DOHH2 (cell line): ENCODE measurements at regions not wholly inside any gene's neighbourhood (a gene's known extent, or its start where the extent isn't known, plus 50 kb on each side); places are given as distances from the start of the nearest gene placed in this dataset.

Source experiments
- H3F3A ChIP-seq: fragments of 200-600 bp; sonication (generic), shearing (Covaris generic); 2 replicates; pipeline ENCODE4 v1.6.0; 2016; ENCODE audit warnings: antibody characterized with exemption, mild to moderate bottlenecking; ENCODE audit not compliant: control insufficient read depth, insufficient read depth
- H3K27ac ChIP-seq: fragments of 200-600 bp; sonication (generic); 2 replicates; pipeline ENCODE4 v1.5.1; 2014; ENCODE audit warnings: low read depth, mild to moderate bottlenecking, low read length, moderate library complexity
- H3K27me3 ChIP-seq: fragments of 200-600 bp; sonication (generic); 2 replicates; pipeline ENCODE4 v1.6.1; 2014; ENCODE audit warnings: mild to moderate bottlenecking, low read length, mixed read lengths; ENCODE audit not compliant: control insufficient read depth
- H3K36me3 ChIP-seq: fragments of 200-600 bp; sonication (generic); 2 replicates; pipeline ENCODE4 v1.6.1; 2014; ENCODE audit warnings: mild to moderate bottlenecking, low read length, moderate library complexity, mixed read lengths; ENCODE audit not compliant: control insufficient read depth
- H3K4me1 ChIP-seq: fragments of 200-600 bp; sonication (generic); 2 replicates; pipeline ENCODE4 v1.6.1; 2014; ENCODE audit warnings: mild to moderate bottlenecking, low read length, mixed read lengths; ENCODE audit not compliant: control insufficient read depth
- H3K4me2 ChIP-seq: fragments of 200-600 bp; sonication (generic); 2 replicates; pipeline ENCODE4 v1.6.0; 2014; ENCODE audit warnings: mild to moderate bottlenecking, low read length, moderate library complexity
- H3K4me3 ChIP-seq: fragments of 200-600 bp; sonication (generic); 2 replicates; pipeline ENCODE4 v1.5.1; 2014; ENCODE audit warnings: mild to moderate bottlenecking, low read length, mixed read lengths
- H3K79me2 ChIP-seq: fragments of 200-600 bp; sonication (generic); 2 replicates; pipeline ENCODE4 v1.6.1; 2014; ENCODE audit warnings: mild to moderate bottlenecking, low read length, mixed read lengths; ENCODE audit not compliant: control insufficient read depth
- H3K9me2 ChIP-seq: fragments of 200-600 bp; sonication (generic); replicated peaks from 2 replicates; pipeline ENCODE4 v1.6.1; 2014; ENCODE audit warnings: mild to moderate bottlenecking, low read length, mixed read lengths; ENCODE audit not compliant: control insufficient read depth
- H3K9me3 ChIP-seq: fragments of 200-600 bp; sonication (generic); 2 replicates; pipeline ENCODE4 v1.6.1; 2014; ENCODE audit warnings: antibody characterized with exemption, low read length, mixed read lengths; ENCODE audit not compliant: control insufficient read depth, insufficient read depth
- H4K20me1 ChIP-seq: fragments of 200-600 bp; sonication (generic); 2 replicates; pipeline ENCODE4 v1.6.0; 2014; ENCODE audit warnings: low read depth, mild to moderate bottlenecking, antibody characterized with exemption, low read length, moderate library complexity; ENCODE audit not compliant: control insufficient read depth, insufficient read depth
- EZH2phosphoT487 ChIP-seq: fragments of 200-600 bp; sonication (generic); IDR thresholded peaks from 2 replicates; pipeline ENCODE4 v1.6.1; 2017; ENCODE audit warnings: borderline replicate concordance, mild to moderate bottlenecking, antibody characterized with exemption, low read length, moderate library complexity, mixed read lengths
- TF ChIP-seq, protein P1 (sequence below): fragments of 200-600 bp; sonication (generic); IDR thresholded peaks from one replicate; pipeline ENCODE4 v1.5.1; 2014; ENCODE audit warnings: antibody characterized with exemption, mild to moderate bottlenecking, low read depth, low read length; ENCODE audit not compliant: poor library complexity, severe bottlenecking

DNA sequence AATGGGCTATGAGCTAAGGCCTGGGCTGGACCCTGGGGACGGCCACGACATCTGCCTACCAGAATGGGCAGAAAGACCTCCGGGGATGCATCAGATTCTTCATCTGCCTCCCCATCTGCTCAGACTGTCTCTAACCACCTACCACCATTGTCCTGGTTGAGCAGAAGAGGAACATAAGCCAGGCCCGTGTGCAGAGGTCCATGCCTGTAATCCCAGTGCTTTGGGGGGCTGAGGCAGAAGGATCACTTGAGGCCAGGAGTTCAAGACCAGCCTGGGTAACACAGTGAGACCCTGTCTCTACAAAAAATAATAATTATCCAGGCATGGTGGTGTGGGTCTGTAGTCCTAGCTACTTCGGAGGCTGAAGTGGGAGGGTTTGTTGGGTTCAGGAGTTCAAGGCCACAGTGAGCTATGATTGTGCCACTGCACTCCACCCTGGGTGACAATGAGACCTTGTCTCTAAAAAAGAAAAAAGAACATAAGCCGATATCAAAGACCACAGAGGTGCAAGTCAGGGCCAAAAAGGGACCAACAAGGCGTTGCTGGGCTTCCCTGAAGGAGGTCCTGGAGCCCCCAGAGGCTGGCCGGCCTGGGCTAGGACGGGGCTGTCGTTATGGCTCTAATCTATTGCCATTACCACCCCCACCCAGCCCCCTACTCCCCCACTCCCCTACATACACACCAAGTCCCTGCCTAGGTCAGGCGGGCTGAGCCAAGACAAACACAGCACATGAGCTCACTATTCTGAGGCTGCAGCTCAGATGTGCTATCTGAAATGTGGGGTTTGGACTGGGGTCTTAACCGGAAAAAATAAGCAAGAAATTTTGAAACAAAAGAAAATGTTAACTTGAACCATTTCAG, 239.2 kb upstream of the RAB4A start:
- H3F3A ChIP-seq, result no peaks in the 10 kb centered on the region
- no peak overlapping the region for H3K4me2 ChIP-seq
- TF ChIP-seq, protein P1, sequence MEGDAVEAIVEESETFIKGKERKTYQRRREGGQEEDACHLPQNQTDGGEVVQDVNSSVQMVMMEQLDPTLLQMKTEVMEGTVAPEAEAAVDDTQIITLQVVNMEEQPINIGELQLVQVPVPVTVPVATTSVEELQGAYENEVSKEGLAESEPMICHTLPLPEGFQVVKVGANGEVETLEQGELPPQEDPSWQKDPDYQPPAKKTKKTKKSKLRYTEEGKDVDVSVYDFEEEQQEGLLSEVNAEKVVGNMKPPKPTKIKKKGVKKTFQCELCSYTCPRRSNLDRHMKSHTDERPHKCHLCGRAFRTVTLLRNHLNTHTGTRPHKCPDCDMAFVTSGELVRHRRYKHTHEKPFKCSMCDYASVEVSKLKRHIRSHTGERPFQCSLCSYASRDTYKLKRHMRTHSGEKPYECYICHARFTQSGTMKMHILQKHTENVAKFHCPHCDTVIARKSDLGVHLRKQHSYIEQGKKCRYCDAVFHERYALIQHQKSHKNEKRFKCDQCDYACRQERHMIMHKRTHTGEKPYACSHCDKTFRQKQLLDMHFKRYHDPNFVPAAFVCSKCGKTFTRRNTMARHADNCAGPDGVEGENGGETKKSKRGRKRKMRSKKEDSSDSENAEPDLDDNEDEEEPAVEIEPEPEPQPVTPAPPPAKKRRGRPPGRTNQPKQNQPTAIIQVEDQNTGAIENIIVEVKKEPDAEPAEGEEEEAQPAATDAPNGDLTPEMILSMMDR, result no peak
- no peak for TF ChIP-seq EZH2phosphoT487
- no peaks in the 10 kb centered on the region for H3K36me3 ChIP-seq
- H3K79me2 ChIP-seq, result no peaks in the 10 kb centered on the region
- no peak overlapping the region for H3K27ac ChIP-seq
- H3K4me3 ChIP-seq, result no peak overlapping the region
- H3K9me2 ChIP-seq, result no peaks in the 10 kb centered on the region
- no peaks in the 10 kb centered on the region for H3K9me3 ChIP-seq
- 0 out of 2 replicates have a peak, but pooled peaks cover 3% of the 10 kb centered on the region for H3K27me3 ChIP-seq
- no peaks in the 10 kb centered on the region for H4K20me1 ChIP-seq
- H3K4me1 ChIP-seq, result peaks cover 31% of the 10 kb centered on the region

DNA sequence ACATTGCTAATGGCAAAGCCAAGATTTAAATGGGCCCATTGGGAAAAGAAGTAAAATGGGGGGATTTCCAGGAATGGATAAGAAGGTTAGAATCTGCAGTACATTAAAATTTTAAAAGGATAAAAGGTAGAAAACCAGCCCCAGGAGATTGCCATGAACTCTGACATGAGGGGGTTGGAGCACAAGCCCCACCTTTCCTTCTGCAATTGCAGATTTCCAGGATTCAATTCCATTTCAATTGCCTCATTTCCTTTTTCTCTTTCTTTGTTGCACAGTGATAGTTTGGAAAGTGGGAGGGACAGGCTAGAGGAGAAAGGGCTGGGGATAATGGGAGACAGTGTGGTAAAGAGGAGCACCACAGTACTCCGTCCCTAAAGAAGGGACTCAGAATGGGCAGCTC, 238.5 kb upstream of the RAB4A start:
- no peak overlapping the region for H3K4me3 ChIP-seq
- TF ChIP-seq, protein P1, result no peak
- no peak for TF ChIP-seq EZH2phosphoT487
- no peaks in the 10 kb centered on the region for H3K9me2 ChIP-seq
- H3K9me3 ChIP-seq, result no peaks in the 10 kb centered on the region
- no peak overlapping the region for H3K27ac ChIP-seq
- H3K36me3 ChIP-seq, result no peaks in the 10 kb centered on the region
- H3K4me1 ChIP-seq, result peaks cover 30% of the 10 kb centered on the region
- H4K20me1 ChIP-seq, result no peaks in the 10 kb centered on the region
- H3K79me2 ChIP-seq, result no peaks in the 10 kb centered on the region
- 0 out of 2 replicates have a peak, but pooled peaks cover 3% of the 10 kb centered on the region for H3K27me3 ChIP-seq
- no peak overlapping the region for H3K4me2 ChIP-seq
- no peaks in the 10 kb centered on the region for H3F3A ChIP-seq

DNA sequence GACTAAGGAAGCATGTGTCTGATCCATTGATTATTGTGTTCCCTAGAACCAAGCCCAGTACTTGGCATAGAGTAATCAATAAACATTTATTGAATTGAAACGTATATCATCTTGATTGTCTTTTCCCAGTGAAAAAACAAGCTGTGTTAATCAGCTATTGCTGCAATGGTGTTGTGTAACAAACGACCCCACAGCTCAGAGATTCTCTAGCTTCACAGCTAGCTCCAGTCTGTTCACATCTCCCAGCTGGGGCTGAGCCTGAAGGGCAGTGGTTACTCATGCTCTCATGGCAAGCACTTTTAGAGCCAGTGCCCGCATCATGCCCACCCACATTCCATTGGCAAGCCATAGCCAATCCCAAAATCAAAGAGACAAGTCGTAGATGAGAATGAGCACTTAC, 237.4 kb upstream of the RAB4A start:
- Histone ChIP-seq H3K4me1 (peaks cover 27% of the 10 kb centered on the region), H4K20me1 (no peaks in the 10 kb centered on the region), H3K27ac (no peak overlapping the region), H3K4me3 (no peak overlapping the region), H3K27me3 (0 out of 2 replicates have a peak, but pooled peaks cover 3% of the 10 kb centered on the region), H3K36me3 (no peaks in the 10 kb centered on the region), H3K9me2 (no peaks in the 10 kb centered on the region), H3F3A (no peaks in the 10 kb centered on the region), H3K9me3 (no peaks in the 10 kb centered on the region), H3K4me2 (no peak overlapping the region), H3K79me2 (no peaks in the 10 kb centered on the region)
- TF ChIP-seq EZH2phosphoT487, result no peak
- TF ChIP-seq, protein P1, result no peak
